ENCODE measurements at regions not wholly inside any gene's neighbourhood (a gene's known extent, or its start where the extent isn't known, plus 50 kb on each side); places are given as distances from the start of the nearest gene placed in this dataset.

GRCh38 chr14:71753976-71754375 is 178.3 kb upstream of the RGS6 start:
- no peak for TF ChIP-seq EP300 (IDR thresholded peaks at IDR 0.05)
- TF ChIP-seq POLR2AphosphoS5 (IDR thresholded peaks at IDR 0.05), result no peak
- no peak for TF ChIP-seq POLR2A (IDR thresholded peaks at IDR 0.05)
- no peak for DNase-seq
- H3K27ac ChIP-seq, result no peak overlapping the region
- no peak overlapping the region for H3K4me3 ChIP-seq
- H3K9me3 ChIP-seq, result peaks cover 0 to 4% (median 3%) of the 10 kb centered on the region in 4 donors
- no peaks in the 10 kb centered on the region for H3K36me3 ChIP-seq
- peaks cover 5 to 11% (median 9%) of the 10 kb centered on the region in 4 donors for H3K4me1 ChIP-seq
- intact Hi-C loops (cut with DNase I; ENCODE audit: low total_unique reads), result loop anchor here (5.0 kb wide), 1 partner anchor 617 kb away; no protein-coding TSS in a partner anchor
- no peaks in the 10 kb centered on the region for H3K27me3 ChIP-seq
- 90 to 95% (median 93%) methylated on average over 16 of the region's 16 CpGs for WGBS, 5 donors

DNA sequence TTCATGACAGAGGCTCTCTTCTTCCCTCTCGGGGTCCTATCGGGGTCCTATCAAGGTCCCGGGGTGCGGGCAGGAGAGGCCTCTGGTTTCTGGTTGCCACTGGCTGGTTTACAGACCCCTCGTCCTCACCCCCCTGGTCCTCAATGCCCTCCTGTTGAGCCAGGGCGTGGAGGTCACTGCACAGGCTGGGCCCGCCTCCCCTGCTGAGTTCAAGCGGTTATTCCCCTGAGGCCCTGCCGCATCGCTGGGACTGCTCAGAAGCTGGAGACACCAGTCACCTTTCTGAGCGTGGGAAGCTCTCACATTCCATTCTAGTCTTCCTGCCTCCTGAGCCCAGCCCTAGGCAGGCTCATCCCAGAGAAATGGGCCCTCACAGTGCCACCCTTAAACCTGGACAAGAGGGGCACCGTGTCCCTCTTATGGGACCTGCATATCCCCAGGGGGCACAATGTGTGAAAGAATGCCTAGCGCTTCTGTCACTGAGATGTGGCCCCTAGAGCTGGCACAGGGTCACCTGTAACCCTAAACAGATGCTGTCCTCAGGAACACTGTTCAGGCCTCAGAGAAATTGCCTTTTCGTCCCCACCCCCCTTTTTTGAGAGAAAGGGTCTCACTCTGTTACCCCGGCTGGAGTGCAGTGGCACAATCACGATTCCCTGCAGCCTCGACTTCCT is 177.7 kb upstream of the RGS6 start:
- no peaks in the 10 kb centered on the region for H3K27me3 ChIP-seq
- TF ChIP-seq POLR2A (IDR thresholded peaks at IDR 0.05), result no peak
- no peak for TF ChIP-seq CTCF (IDR thresholded peaks at IDR 0.05)
- TF ChIP-seq EP300 (IDR thresholded peaks at IDR 0.05), result no peak
- no peak for TF ChIP-seq POLR2AphosphoS5 (IDR thresholded peaks at IDR 0.05)
- H3K9me3 ChIP-seq, result no peaks in the 10 kb centered on the region
- H3K27ac ChIP-seq, result no peak overlapping the region
- WGBS, 5 donors, result 90 to 93% (median 92%) methylated on average over 15 to 17 of the region's 17 CpGs
- intact Hi-C loops (cut with DNase I; ENCODE audit: low total_unique reads), result loop anchor here (5.0 kb wide), 1 partner anchor 617 kb away; no protein-coding TSS in a partner anchor
- H3K4me1 ChIP-seq, result peaks cover 5 to 11% (median 9%) of the 10 kb centered on the region in 4 donors
- DNase-seq, result no peak
- no peak overlapping the region for H3K4me3 ChIP-seq
- no peaks in the 10 kb centered on the region for H3K36me3 ChIP-seq

DNA sequence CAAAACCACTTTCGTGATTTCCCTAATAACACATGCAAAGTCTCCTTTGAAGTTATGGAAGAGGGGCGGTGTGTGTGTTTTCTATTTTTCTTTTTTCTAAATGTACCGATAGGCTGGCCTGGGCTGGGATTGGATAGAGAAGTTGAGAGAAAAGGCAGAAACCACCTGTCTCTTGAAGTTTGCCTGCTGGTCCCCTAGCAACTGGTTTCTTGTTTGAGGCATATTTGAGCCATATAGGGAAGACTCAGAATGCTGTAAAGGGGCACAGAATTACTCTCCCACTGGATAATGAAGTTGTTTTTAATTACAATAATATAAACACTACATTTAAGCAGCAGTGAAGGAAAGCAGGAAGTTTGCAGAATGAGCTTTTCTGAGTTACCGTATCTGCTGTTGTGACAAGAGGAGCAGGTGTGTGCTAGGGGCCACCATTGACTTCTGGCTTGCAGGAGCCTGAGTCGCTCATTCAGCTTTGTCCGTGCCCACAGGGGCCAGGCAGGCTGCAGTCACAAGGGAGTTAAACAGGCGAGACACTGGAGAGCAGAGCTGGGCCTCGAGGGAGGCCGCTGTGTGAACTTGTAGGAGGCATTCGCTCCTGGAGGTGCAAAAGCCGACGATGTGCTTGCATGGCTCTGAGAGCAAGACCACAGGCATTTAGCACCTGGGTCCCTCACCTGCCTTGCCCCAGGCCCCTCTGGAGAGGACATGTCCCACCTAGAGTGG is 173.8 kb upstream of the RGS6 start:
- 63 to 77% (median 72%) methylated on average over 12 of the region's 12 CpGs for WGBS, 5 donors
- Histone ChIP-seq H3K4me1 (peaks cover under 1 to 2% (median 1%) of the 10 kb centered on the region in 4 donors), H3K27ac (no peak overlapping the region), H3K27me3 (peaks cover 0 to 4% (median 0%) of the 10 kb centered on the region in 3 donors), H3K36me3 (no peaks in the 10 kb centered on the region), H3K9me3 (peaks cover 0 to 10% (median 3%) of the 10 kb centered on the region in 4 donors), H3K4me3 (no peak overlapping the region)
- DNase-seq, result peak in 1 of 2 donors; percentile 55
- TF ChIP-seq EP300 (IDR thresholded peaks at IDR 0.05) (no peak), CTCF (IDR thresholded peaks at IDR 0.05) (no peak), POLR2A (IDR thresholded peaks at IDR 0.05) (no peak), POLR2AphosphoS5 (IDR thresholded peaks at IDR 0.05) (no peak)
- intact Hi-C loops (cut with DNase I; ENCODE audit: low total_unique reads), result no loop called here

DNA sequence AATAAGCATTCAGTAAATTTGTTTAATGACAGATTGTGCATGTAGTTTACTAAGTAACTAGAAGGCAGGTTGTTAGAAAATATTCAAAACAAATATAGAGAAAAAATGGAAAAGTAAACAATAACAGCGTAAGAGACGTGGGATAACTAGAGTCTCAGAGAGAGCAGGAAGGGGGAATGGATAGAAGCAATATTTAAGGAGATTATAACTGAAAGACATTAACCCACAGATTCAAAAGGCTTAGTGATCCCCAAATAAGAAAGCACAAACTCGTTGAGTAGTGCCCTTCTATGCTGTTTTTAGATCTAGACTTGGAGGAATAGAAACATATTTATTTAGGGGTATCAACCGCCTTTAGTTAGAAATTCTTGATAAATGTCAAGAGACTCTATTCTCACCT is 169.7 kb upstream of the RGS6 start:
- Histone ChIP-seq H3K36me3 (no peaks in the 10 kb centered on the region), H3K27me3 (peaks cover 0 to 4% (median 0%) of the 10 kb centered on the region in 3 donors), H3K4me3 (no peak overlapping the region), H3K9me3 (peaks cover 0 to 11% (median 3%) of the 10 kb centered on the region in 4 donors), H3K4me1 (peaks cover 0 to 6% (median 3%) of the 10 kb centered on the region in 4 donors), H3K27ac (no peak overlapping the region)
- intact Hi-C loops (cut with DNase I; ENCODE audit: low total_unique reads), result no loop called here
- DNase-seq, result no peak
- 65 to 88% (median 78%) methylated on average over 4 of the region's 4 CpGs for WGBS, 5 donors
- TF ChIP-seq EP300 (IDR thresholded peaks at IDR 0.05), result no peak
- no peak for TF ChIP-seq CTCF (IDR thresholded peaks at IDR 0.05)
- no peak for TF ChIP-seq POLR2AphosphoS5 (IDR thresholded peaks at IDR 0.05)
- no peak for TF ChIP-seq POLR2A (IDR thresholded peaks at IDR 0.05)

All from stomach (tissue), 8 donors.